ENCODE measurements at regions not wholly inside any gene's neighbourhood (a gene's known extent, or its start where the extent isn't known, plus 50 kb on each side); places are given as distances from the start of the nearest gene placed in this dataset.
"Not testable (repeated sequence)": the region's sequence is repeated elsewhere in the genome, so short reads cannot be mapped to it uniquely, and the experiment has no call there.

- Histone ChIP-seq H3K27me3 (no peaks in the 10 kb centered on the region), H3K9me3 (no peaks in the 10 kb centered on the region), H3K27ac (no peak overlapping the region), H3K4me1 (no peaks in the 10 kb centered on the region), H3K4me3 (no peak overlapping the region), H3K36me3 (no peaks in the 10 kb centered on the region)
- DNase-seq (ENCODE audit: low spot score in 2 of 2): no peak
- TF ChIP-seq, protein P1, sequence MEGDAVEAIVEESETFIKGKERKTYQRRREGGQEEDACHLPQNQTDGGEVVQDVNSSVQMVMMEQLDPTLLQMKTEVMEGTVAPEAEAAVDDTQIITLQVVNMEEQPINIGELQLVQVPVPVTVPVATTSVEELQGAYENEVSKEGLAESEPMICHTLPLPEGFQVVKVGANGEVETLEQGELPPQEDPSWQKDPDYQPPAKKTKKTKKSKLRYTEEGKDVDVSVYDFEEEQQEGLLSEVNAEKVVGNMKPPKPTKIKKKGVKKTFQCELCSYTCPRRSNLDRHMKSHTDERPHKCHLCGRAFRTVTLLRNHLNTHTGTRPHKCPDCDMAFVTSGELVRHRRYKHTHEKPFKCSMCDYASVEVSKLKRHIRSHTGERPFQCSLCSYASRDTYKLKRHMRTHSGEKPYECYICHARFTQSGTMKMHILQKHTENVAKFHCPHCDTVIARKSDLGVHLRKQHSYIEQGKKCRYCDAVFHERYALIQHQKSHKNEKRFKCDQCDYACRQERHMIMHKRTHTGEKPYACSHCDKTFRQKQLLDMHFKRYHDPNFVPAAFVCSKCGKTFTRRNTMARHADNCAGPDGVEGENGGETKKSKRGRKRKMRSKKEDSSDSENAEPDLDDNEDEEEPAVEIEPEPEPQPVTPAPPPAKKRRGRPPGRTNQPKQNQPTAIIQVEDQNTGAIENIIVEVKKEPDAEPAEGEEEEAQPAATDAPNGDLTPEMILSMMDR (IDR thresholded peaks at IDR 0.05): no peak
- TF ChIP-seq POLR2AphosphoS5 (IDR thresholded peaks at IDR 0.05) (no peak), POLR2A (IDR thresholded peaks at IDR 0.05) (no peak)
- intact Hi-C loops (cut with DNase I; ENCODE audit: low total_unique reads): no loop called here
Measured at GRCh38 chr13:87953381-87953780, 282.2 kb downstream of the SLITRK5 start.

DNA sequence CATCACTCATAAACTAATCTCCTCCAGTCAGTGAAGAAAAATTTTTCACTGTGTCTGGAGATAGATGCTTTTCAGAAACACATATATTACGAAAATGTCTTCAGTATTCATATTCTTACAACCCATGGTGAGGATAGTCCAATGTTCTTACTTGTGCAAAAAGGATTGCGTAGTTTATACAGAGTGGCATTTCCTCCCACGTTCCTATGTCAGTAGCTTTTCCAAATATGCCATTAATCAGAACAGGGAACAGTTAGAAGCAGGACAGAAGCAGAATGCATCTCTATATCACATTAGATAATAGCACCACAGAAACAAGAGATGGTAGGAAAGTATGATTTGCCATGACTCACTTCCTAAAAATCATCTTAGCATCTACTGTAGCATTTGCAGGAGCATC is 282.9 kb downstream of the SLITRK5 start:
- TF ChIP-seq POLR2A (IDR thresholded peaks at IDR 0.05): no peak
- TF ChIP-seq, protein P1 (IDR thresholded peaks at IDR 0.05): no peak
- no peak for TF ChIP-seq POLR2AphosphoS5 (IDR thresholded peaks at IDR 0.05)
- H3K36me3 ChIP-seq: no peaks in the 10 kb centered on the region
- intact Hi-C loops (cut with DNase I; ENCODE audit: low total_unique reads): no loop called here

DNA sequence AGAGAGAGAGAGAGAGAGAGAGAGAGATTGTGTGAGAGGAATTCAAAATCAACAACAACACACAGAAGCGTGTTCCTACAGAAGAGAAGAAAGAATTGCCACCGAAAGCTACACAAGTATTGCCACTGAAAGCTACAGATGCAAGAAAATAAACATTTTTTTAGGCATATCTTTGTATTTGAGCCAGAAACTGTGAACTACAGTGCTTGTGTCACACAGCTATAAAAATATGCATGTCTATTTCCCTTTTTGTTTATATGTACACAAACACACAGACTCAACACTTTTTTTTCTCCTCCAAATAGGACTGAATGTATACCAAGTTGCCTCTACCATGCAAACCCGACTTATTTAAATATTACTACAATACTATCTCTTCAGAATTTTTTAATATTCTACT is 290.4 kb downstream of the SLITRK5 start:
- no peaks in the 10 kb centered on the region for H3K9me3 ChIP-seq
- no peak for TF ChIP-seq POLR2A (IDR thresholded peaks at IDR 0.05)
- TF ChIP-seq POLR2AphosphoS5 (IDR thresholded peaks at IDR 0.05): no peak
- TF ChIP-seq, protein P1 (IDR thresholded peaks at IDR 0.05): no peak
- no peaks in the 10 kb centered on the region for H3K4me1 ChIP-seq
- H3K36me3 ChIP-seq: no peaks in the 10 kb centered on the region
- no peak for DNase-seq (ENCODE audit: low spot score in 2 of 2)
- intact Hi-C loops (cut with DNase I; ENCODE audit: low total_unique reads): no loop called here
- no peaks in the 10 kb centered on the region for H3K27me3 ChIP-seq
- no peak overlapping the region for H3K27ac ChIP-seq
- H3K4me3 ChIP-seq: no peak overlapping the region

More for the DNA sequence above, 282.9 kb downstream of the SLITRK5 start:
- Histone ChIP-seq H3K4me1 (no peaks in the 10 kb centered on the region), H3K9me3 (no peaks in the 10 kb centered on the region), H3K4me3 (no peak overlapping the region), H3K27ac (no peak overlapping the region), H3K27me3 (no peaks in the 10 kb centered on the region)
- DNase-seq (ENCODE audit: low spot score in 2 of 2): no peak

- Histone ChIP-seq H3K9me3 (peaks cover 0 to 5% of the 10 kb centered on the region in 2 donors), H3K27ac (no peak overlapping the region), H3K27me3 (no peaks in the 10 kb centered on the region), H3K4me1 (no peaks in the 10 kb centered on the region), H3K4me3 (no peak overlapping the region), H3K36me3 (no peaks in the 10 kb centered on the region)
- DNase-seq (ENCODE audit: low spot score in 2 of 2): no peak
- TF ChIP-seq POLR2A (IDR thresholded peaks at IDR 0.05): no peak
- TF ChIP-seq, protein P1 (IDR thresholded peaks at IDR 0.05): no peak
- no peak for TF ChIP-seq POLR2AphosphoS5 (IDR thresholded peaks at IDR 0.05)
- intact Hi-C loops (cut with DNase I; ENCODE audit: low total_unique reads): no loop called here
Measured at GRCh38 chr13:87972568-87972967, 301.4 kb downstream of the SLITRK5 start.

DNA sequence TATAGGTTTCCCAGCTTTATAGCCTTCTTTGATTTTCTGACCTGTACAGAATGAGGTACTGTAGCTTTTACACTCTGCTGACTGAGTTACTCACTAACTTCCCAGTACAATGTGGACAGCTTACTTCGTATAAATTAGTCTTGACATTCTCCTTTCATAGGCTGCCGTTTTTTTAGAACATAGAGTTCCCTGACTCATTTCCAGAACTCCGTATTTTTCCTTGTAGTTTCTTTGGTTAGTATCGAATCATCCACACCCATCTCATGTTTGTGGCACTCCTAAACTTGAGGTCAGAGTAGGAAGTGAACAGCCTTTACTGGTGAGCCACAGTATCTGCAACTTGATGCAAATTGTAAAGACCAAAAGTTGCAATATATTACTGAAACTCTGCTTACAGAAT is 303.9 kb downstream of the SLITRK5 start:
- H3K4me1 ChIP-seq: no peaks in the 10 kb centered on the region
- intact Hi-C loops (cut with DNase I; ENCODE audit: low total_unique reads): no loop called here
- TF ChIP-seq, protein P1 (IDR thresholded peaks at IDR 0.05): no peak
- TF ChIP-seq POLR2AphosphoS5 (IDR thresholded peaks at IDR 0.05): no peak
- TF ChIP-seq POLR2A (IDR thresholded peaks at IDR 0.05): no peak
- no peak overlapping the region for H3K27ac ChIP-seq
- H3K27me3 ChIP-seq: no peaks in the 10 kb centered on the region
- no peak overlapping the region for H3K4me3 ChIP-seq
- H3K9me3 ChIP-seq: peaks cover 0 to 5% of the 10 kb centered on the region in 2 donors
- H3K36me3 ChIP-seq: no peaks in the 10 kb centered on the region
- no peak for DNase-seq (ENCODE audit: low spot score in 2 of 2)

- H3K4me3 ChIP-seq; intact Hi-C loops (cut with DNase I; ENCODE audit: low total_unique reads); DNase-seq (ENCODE audit: low spot score in 2 of 2); H3K4me1 ChIP-seq; H3K36me3 ChIP-seq; H3K9me3 ChIP-seq; H3K27ac ChIP-seq; H3K27me3 ChIP-seq: not testable (repeated sequence)
Measured at GRCh38 chr13:87976650-87977049, 305.5 kb downstream of the SLITRK5 start.
